ENCODE measurements at regions not wholly inside any gene's neighbourhood (a gene's known extent, or its start where the extent isn't known, plus 50 kb on each side); places are given as distances from the start of the nearest gene placed in this dataset.

DNA sequence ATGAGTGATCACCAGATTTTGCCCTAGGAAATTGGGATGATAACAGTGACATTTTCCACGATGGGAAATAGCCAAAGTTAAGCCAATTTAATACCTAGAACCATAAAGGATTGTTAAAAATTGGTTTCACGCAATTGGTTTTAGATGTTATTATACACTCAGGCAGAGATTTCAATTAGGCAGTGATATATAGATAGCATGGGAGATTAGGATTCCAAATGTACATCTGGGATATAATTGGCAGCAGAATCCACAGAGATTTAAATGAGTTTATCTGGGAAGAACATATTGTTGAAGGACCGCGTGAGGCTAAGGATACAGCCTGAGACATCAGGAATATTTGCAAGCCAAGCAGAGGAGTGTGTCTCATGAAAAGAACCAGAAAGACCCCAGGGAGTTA, 351.6 kb downstream of the GPM6A start:
- peaks cover 3% of the 10 kb centered on the region; the same call in 1 of the 2 replicates for H3K4me1 ChIP-seq (ENCODE audit: insufficient read depth, low read length)
- no peaks in the 10 kb centered on the region; the same call in 1 of the 2 replicates for H3K36me3 ChIP-seq (ENCODE audit: insufficient read depth, low read length)
- H3K9me3 ChIP-seq (ENCODE audit: control insufficient read depth, insufficient read depth, low read length), result no peaks in the 10 kb centered on the region; the same call in 1 of the 2 replicates
- no peak overlapping the region for H3K9ac ChIP-seq (ENCODE audit: low read depth, low read length)

- Histone ChIP-seq H3K9me3 (ENCODE audit: control insufficient read depth, insufficient read depth, low read length) (no peaks in the 10 kb centered on the region), H3K36me3 (ENCODE audit: insufficient read depth, low read length) (no peaks in the 10 kb centered on the region), H3K9ac (ENCODE audit: low read depth, low read length) (no peak overlapping the region), H3K4me1 (ENCODE audit: insufficient read depth, low read length) (peaks cover 15% of the 10 kb centered on the region; the same call in 1 of the 2 replicates)
These were observed 342.6 kb downstream of the GPM6A start for GRCh38 chr4:175469514-175469913.

DNA sequence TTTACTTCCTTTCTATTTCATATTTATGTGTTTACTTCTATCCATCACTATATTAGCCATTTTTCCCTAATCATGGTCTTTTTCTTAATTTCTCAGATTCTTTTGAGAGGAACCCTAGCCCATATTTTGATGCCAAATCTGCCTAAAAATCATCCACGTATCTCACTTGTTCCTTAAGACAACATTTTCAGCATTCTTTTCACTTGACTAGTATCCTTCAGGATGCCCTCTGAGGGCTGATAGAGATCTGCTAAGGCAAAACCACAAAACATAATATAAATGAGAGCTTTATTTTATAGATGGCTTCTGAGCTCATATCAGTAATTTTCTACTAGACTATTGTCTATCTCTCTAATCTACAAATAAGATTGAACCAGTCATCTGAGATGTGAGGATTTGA, 341.9 kb downstream of the GPM6A start:
- Histone ChIP-seq H3K9me3 (ENCODE audit: control insufficient read depth, insufficient read depth, low read length) (no peaks in the 10 kb centered on the region), H3K36me3 (ENCODE audit: insufficient read depth, low read length) (no peaks in the 10 kb centered on the region), H3K4me1 (ENCODE audit: insufficient read depth, low read length) (peaks cover 15% of the 10 kb centered on the region; the same call in 1 of the 2 replicates), H3K9ac (ENCODE audit: low read depth, low read length) (no peak overlapping the region)

DNA sequence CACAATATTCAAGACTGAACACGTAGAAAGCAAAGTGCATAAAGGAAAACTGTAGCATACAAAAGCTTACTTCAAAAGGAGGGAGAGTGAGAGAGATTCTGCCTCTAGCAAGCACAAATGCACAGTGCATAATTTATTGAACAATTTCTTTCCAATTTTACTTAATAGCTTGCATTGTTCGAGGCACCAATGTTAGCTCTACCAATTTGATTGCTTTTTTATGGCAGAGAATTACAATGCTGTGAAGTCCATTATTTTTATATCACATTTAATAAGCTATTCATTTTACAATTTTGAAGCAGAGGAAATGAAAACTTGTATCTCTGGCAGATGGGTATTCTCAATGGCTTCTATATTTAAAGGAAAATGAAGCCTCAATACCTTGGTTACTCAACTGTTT, 331.7 kb downstream of the GPM6A start:
- Histone ChIP-seq H3K9me3 (ENCODE audit: control insufficient read depth, insufficient read depth, low read length) (no peaks in the 10 kb centered on the region), H3K4me1 (ENCODE audit: insufficient read depth, low read length) (no peaks in the 10 kb centered on the region), H3K36me3 (ENCODE audit: insufficient read depth, low read length) (no peaks in the 10 kb centered on the region), H3K9ac (ENCODE audit: low read depth, low read length) (no peak overlapping the region)

GRCh38 chr4:175499735-175500352, 312.2 kb downstream of the GPM6A start:
- H3K9ac ChIP-seq (ENCODE audit: low read depth, low read length), result no peak overlapping the region
- no peaks in the 10 kb centered on the region for H3K4me1 ChIP-seq (ENCODE audit: insufficient read depth, low read length)
- H3K9me3 ChIP-seq (ENCODE audit: control insufficient read depth, insufficient read depth, low read length), result no peaks in the 10 kb centered on the region
- H3K36me3 ChIP-seq (ENCODE audit: insufficient read depth, low read length), result no peaks in the 10 kb centered on the region

DNA sequence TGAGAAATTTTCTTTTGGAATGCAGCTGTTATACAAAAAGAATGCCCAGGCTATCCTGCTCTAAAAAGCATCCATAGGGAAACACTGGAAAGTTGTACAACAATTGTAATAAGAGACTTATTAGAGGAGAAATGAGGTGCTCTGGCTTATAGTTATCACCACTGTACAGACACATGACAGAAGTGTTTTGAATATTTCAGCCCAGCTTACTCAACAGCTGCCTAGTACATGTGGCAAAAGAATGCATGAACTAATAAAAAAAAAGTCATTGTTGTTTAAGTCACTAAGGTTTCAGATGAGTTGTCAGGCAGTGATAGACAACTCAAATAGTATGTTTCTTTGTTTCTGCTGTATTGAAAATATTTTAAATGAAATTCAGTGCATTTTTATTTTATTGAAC, 307.7 kb downstream of the GPM6A start:
- no peaks in the 10 kb centered on the region for H3K9me3 ChIP-seq (ENCODE audit: control insufficient read depth, insufficient read depth, low read length)
- H3K36me3 ChIP-seq (ENCODE audit: insufficient read depth, low read length), result no peaks in the 10 kb centered on the region
- H3K4me1 ChIP-seq (ENCODE audit: insufficient read depth, low read length), result no peaks in the 10 kb centered on the region
- no peak overlapping the region for H3K9ac ChIP-seq (ENCODE audit: low read depth, low read length)

DNA sequence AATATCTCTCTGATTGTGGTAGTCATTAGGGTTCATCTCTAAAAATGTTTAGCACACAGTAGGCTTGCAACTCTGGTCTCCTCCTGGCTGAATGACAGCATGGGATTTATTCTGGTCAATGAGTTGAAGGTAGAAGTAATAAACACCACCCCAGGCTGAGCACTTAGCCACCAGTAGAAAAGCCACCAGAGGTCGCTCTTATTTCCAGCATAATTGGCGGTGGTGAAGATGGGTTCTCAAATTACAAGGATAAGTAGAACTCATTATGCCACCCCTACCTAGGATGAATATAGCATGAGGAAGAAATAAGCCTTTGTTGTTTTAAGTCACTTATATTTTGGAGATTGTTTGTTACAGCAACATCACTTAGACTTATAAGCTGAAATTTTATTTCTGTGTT, 302.7 kb downstream of the GPM6A start:
- Histone ChIP-seq H3K4me1 (ENCODE audit: insufficient read depth, low read length) (no peaks in the 10 kb centered on the region), H3K9ac (ENCODE audit: low read depth, low read length) (no peak overlapping the region), H3K9me3 (ENCODE audit: control insufficient read depth, insufficient read depth, low read length) (no peaks in the 10 kb centered on the region), H3K36me3 (ENCODE audit: insufficient read depth, low read length) (no peaks in the 10 kb centered on the region)

- no peak overlapping the region for H3K9ac ChIP-seq (ENCODE audit: low read depth, low read length)
- no peaks in the 10 kb centered on the region for H3K9me3 ChIP-seq (ENCODE audit: control insufficient read depth, insufficient read depth, low read length)
- H3K36me3 ChIP-seq (ENCODE audit: insufficient read depth, low read length), result no peaks in the 10 kb centered on the region
- no peaks in the 10 kb centered on the region for H3K4me1 ChIP-seq (ENCODE audit: insufficient read depth, low read length)
These were observed 300.2 kb downstream of the GPM6A start for GRCh38 chr4:175511861-175512260.

DNA sequence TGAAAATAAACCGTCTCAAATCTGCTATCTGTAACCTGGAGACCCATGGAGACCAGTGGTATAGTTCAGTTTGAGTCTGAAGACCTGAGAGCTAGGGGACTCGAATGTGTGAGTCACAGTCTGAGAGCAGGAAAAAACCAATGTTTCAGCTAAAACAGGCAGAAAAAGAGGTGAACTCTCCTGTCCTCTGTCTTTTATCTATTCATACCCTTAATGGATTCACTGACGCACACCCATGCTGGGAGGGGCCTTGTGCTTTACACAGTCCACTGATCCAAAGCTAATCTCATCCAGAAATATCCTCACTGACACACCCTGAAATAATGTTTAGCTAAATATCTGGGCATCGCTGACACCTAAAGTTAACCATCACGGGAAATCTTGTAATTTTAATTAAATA, 297.9 kb downstream of the GPM6A start:
- no peak overlapping the region for H3K9ac ChIP-seq (ENCODE audit: low read depth, low read length)
- no peaks in the 10 kb centered on the region for H3K9me3 ChIP-seq (ENCODE audit: control insufficient read depth, insufficient read depth, low read length)
- H3K4me1 ChIP-seq (ENCODE audit: insufficient read depth, low read length), result no peaks in the 10 kb centered on the region
- H3K36me3 ChIP-seq (ENCODE audit: insufficient read depth, low read length), result no peaks in the 10 kb centered on the region

DNA sequence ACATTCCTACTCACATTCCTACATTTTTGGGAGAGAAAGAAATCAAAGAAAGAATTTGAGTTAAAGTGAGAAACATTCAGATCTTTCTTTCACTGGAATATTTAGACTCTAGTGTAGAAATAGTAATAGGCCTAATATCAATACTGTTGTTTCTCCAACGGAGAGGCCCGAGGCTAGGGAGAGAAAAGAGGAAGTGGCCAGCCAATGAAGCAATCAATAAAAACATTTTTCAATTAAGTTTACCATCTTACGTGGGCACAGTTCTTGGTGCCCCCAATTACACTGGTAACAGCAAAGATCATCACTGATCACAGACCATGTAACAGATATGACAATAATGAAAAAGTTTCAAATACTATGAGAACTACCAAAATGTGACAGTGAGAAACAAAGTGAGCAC, 281.4 kb downstream of the GPM6A start:
- no peaks in the 10 kb centered on the region for H3K4me1 ChIP-seq (ENCODE audit: insufficient read depth, low read length)
- H3K36me3 ChIP-seq (ENCODE audit: insufficient read depth, low read length), result no peaks in the 10 kb centered on the region
- no peaks in the 10 kb centered on the region for H3K9me3 ChIP-seq (ENCODE audit: control insufficient read depth, insufficient read depth, low read length)
- H3K9ac ChIP-seq (ENCODE audit: low read depth, low read length), result no peak overlapping the region

DNA sequence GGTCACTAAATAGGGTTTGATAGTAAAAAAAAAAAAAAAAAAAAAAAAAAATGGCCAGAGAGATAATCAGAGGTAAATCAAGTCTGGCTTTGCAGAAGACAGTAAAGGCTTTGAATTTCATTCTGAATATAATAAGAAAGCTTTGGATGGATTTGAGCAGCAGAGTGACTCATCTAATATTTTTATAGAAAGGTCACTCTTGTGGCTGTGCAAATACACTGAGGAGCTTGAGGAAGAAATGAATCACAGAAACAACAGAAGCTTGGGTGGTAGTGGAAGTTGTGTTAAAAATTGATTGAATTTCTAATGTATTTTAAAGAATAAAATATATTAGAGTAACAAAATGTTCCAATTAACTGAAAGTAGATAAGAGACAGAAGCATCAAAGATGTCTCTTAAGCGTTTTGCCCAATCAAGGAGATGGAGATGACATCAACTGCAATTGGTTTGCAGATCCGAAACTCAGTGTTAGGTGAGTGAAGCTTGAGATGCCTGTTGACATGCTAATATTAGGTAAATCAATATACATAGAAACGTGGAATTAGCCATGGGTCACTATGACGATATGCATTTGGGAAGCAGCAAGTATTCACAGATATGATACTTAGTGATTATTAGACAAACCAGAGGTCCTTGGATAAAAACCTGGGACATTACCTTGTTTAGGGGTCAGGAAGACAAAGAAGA, 280.5 kb downstream of the GPM6A start:
- Histone ChIP-seq H3K9me3 (ENCODE audit: control insufficient read depth, insufficient read depth, low read length) (no peaks in the 10 kb centered on the region), H3K9ac (ENCODE audit: low read depth, low read length) (no peak overlapping the region), H3K36me3 (ENCODE audit: insufficient read depth, low read length) (no peaks in the 10 kb centered on the region)

GRCh38 chr4:175536852-175537453, 275.1 kb downstream of the GPM6A start:
- Histone ChIP-seq H3K9ac (ENCODE audit: low read depth, low read length) (no peak overlapping the region), H3K4me1 (ENCODE audit: insufficient read depth, low read length) (no peaks in the 10 kb centered on the region), H3K9me3 (ENCODE audit: control insufficient read depth, insufficient read depth, low read length) (no peaks in the 10 kb centered on the region), H3K36me3 (ENCODE audit: insufficient read depth, low read length) (no peaks in the 10 kb centered on the region)

More for the DNA sequence above, 280.5 kb downstream of the GPM6A start:
- no peaks in the 10 kb centered on the region for H3K4me1 ChIP-seq (ENCODE audit: insufficient read depth, low read length)

DNA sequence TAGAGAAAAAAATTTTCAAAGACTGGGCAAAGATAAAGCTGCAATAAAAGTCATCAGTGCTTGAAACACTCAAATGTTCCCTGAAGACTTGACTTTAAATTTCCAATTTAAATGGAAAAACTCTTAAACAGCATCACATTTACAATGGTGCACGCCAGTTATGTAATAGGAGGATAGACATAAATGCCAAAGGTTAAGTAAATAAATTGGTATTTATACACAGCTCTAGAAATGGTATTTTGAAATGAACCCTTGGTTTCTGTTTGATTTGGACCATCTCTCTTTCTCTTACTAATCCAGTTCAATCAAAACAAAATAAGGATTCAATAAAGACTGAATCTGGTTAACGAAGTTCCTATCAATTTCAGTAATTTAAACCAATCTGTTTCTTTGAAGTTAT, 272.6 kb downstream of the GPM6A start:
- H3K9me3 ChIP-seq (ENCODE audit: control insufficient read depth, insufficient read depth, low read length), result no peaks in the 10 kb centered on the region
- H3K9ac ChIP-seq (ENCODE audit: low read depth, low read length), result no peak overlapping the region
- H3K4me1 ChIP-seq (ENCODE audit: insufficient read depth, low read length), result no peaks in the 10 kb centered on the region
- no peaks in the 10 kb centered on the region for H3K36me3 ChIP-seq (ENCODE audit: insufficient read depth, low read length)

GRCh38 chr4:175540151-175540550, 271.9 kb downstream of the GPM6A start:
- Histone ChIP-seq H3K36me3 (ENCODE audit: insufficient read depth, low read length) (no peaks in the 10 kb centered on the region), H3K4me1 (ENCODE audit: insufficient read depth, low read length) (no peaks in the 10 kb centered on the region), H3K9ac (ENCODE audit: low read depth, low read length) (no peak overlapping the region), H3K9me3 (ENCODE audit: control insufficient read depth, insufficient read depth, low read length) (no peaks in the 10 kb centered on the region)

GRCh38 chr4:175540732-175541131, 271.3 kb downstream of the GPM6A start:
- no peaks in the 10 kb centered on the region for H3K36me3 ChIP-seq (ENCODE audit: insufficient read depth, low read length)
- no peak overlapping the region for H3K9ac ChIP-seq (ENCODE audit: low read depth, low read length)

More at GRCh38 chr4:175540732-175541131, 271.3 kb downstream of the GPM6A start:
- Histone ChIP-seq H3K4me1 (ENCODE audit: insufficient read depth, low read length) (no peaks in the 10 kb centered on the region), H3K9me3 (ENCODE audit: control insufficient read depth, insufficient read depth, low read length) (no peaks in the 10 kb centered on the region)

All from ES-I3 (cell line).